CD4-positive, alpha-beta T cell treated with Interleukin-17A for 4 hours (primary cell): ENCODE measurements at regions not wholly inside any gene's neighbourhood (a gene's known extent, or its start where the extent isn't known, plus 50 kb on each side); places are given as distances from the start of the nearest gene placed in this dataset.
"Not testable (repeated sequence)": the region's sequence is repeated elsewhere in the genome, so short reads cannot be mapped to it uniquely, and the experiment has no call there.

Experiments
- DNase-seq: peaks from one replicate; pipeline ENCODE4 v3.0.0-alpha.2; 2020; ENCODE audit warnings: mixed read lengths

GRCh38 chr2:43068631-43069517, 157.5 kb downstream of the ZFP36L2 start:
- no peak for DNase-seq

DNA sequence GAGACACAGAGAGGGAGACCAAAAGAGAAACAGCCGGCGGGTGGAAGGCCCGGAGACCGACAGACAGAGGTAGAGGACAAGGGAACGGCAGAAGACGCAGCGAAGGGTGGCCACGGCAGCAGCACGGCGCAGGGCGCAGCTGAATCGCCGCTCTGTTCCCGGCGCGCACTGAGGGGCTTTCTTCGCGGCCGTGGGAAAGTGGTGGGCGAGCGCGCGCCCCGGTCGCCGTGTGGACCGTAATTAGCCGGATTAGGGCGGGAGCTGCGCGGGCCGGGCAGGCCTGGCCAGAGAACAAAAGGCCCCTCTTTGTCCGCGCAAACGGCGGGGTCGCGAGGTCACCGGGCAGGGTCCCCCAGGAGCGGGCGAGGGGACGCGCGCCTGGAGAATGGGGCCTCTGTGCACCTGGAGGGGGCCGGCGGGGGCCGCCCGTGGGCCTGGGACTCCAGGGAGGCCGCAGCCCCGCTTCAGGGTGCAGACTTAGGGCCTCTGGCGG, 158.3 kb downstream of the ZFP36L2 start:
- DNase-seq: no peak

DNA sequence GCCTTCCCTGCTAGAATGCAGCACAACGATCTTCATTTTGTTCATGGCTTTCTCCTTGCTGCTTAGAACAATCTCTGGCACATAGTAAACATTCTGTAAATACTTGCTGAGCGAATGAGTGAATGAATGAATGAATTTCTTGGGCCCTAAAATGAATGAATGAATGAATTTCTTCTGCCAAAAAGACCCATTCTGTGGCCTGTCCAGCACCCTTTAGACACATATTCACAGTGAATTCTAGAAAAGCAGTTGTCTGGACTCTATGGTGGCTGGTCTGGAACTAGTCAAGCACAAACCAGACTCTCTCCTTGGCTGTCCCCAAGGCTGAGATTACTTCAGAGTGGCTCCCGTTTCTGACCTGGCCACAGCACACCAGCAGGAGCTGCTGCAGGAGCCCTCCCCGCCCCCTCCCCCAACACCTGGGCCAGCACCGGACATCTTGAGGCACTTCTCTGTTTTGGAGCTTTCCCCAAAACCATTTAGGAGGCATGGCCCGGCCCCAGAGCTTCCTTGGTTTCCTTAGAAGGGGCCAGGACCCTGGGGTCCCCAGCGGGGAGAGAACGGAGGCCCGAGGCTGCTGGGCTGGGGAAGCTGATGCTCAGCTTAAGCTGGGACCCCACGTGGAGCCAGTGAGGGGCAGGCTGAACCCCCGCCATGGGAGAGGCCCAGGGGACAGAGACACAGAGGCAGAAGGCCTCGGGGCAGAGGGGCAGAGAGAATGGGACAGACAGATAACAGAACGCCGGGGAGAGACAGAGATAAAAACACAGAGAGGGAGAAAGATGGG, 159.0 kb downstream of the ZFP36L2 start:
- DNase-seq: no peak

DNA sequence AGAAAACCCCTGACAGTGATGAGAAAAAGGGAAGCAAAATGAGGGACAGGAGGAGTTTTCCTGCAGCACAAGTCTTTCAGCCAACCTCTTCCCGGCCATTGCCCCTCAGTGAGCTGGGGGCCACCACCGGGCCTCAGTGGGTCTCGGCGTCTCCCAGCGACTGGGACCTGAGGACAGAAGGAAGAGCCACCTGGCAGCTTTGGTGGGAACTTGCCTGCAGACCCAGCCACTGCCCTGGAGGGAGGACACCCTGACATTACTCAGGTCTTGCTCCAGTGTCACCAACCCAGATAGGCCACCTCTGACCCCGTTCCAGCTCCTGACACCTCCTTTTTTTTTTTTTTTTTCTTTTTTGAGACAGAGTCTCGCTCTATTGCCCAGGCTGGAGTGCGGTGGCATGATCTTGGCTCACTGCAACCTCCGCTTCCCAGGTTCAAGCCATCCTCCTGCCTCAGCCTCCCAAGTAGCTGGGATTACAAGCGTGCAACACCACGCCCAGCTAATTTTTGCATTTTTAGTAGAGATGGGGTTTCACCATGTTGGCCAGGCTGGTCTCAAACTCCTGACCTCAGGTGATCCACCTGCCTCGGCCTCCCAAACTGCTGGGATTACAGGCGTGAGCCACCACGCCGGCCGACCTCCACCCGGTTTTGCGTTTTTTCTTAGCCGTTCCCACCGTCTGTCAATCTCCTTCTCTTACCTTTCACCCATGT, 159.7 kb downstream of the ZFP36L2 start:
- DNase-seq: not testable (repeated sequence)

GRCh38 chr2:43065871-43066270, 160.5 kb downstream of the ZFP36L2 start:
- no peak for DNase-seq

DNA sequence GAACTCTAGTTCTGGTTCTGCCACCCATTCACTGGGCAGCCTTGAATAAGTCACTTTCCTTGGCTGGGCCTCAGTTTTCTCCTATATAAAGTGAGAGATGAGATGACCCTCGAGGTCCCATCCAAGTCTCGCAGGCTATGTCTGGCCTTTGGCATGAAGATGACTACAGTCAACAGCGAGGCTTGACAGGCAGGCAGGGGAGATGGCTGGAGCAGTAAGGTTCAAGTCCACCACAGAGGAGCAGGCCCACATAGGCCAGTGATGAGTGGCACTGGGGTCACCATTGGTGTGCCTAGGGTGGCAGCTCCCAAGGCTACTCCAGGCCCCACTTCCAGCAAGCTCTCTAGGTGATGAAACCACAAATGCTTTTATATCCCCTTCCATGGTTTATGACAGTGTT, 161.4 kb downstream of the ZFP36L2 start:
- no peak for DNase-seq

GRCh38 chr2:43063096-43063495, 163.3 kb downstream of the ZFP36L2 start:
- DNase-seq: not testable (repeated sequence)

- DNase-seq: no peak
Observed at GRCh38 chr2:43062058-43062457, 164.3 kb downstream of the ZFP36L2 start.

DNA sequence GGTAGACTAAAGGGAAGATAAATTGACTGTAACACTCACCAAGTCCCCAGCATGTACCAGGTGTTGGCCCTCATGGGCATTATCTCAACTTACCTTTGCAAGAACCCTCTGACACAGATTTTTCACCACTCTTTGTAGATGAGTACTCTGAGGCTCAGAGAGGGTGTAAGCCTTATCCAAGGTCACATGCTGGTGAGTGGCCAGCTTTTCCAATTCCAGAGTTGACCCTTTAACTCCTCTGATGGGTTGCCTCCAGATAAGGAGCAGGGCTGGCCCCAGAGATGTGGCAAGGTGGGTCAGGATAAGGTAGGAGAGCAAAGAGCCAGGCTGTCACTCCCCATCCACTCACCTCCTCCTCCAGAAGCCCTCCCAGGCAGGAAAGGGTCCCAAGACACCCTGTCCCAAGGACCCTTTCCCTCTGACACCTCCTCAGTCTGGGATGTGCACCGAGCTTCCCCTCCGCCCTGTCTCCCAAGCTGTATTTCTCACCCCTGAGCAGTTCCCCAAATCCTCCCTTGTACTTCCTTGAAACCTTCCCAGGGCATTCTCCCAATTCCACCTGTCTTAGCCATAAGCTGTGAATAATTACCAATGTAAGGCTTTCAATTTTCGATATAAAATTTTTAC, 165.9 kb downstream of the ZFP36L2 start:
- no peak for DNase-seq

- peak; percentile 76 for DNase-seq
Observed at GRCh38 chr2:43059183-43059897, 167.1 kb downstream of the ZFP36L2 start.

- DNase-seq: no peak
Observed at GRCh38 chr2:43058726-43059110, 167.7 kb downstream of the ZFP36L2 start.

DNA sequence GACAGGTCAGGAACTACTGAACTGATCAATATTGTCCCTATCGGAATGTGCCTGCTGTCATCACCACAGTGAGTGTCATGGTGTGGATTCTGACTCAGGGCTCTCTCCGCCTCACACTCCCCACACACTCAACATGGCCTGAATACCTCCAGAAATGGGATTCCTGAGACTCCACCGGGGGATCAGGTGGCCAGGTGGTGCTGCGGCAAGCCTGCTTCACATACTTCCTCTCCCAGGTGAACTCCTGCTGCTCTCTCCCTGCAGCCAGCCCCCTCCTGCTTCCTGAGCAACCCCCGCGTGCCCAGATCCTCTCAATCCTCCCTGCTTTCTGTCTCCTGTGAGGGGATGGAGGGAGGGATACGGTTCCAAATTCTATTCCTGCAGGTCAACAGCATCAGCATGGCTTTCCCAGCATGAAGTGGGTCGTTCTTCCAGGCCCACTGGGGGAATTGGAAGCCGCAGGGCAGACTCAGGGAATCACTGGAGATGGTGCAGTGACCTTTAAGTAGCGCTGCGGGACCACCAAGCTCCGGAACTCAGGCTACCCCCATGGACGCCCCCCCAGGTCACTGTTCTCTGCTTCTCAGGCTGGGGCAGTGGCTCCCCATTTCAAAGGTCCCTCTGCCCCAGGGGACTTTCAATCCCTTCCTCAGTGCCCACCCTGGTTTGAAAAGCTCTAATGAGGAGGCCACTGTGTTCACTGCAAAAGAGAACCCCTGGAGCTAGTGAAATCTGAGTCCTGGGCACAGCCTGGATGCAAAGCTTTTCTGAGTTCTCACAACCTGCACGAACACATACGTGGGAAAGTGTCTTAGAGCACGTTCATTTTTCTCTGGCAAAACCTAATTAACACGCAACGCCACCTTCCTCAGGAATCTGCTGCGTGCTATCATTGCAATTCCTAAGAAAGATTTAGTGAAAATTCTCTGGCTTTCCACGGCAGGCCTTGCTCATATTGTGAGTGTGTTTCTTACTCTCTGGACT, 168.4 kb downstream of the ZFP36L2 start:
- DNase-seq: no peak

DNA sequence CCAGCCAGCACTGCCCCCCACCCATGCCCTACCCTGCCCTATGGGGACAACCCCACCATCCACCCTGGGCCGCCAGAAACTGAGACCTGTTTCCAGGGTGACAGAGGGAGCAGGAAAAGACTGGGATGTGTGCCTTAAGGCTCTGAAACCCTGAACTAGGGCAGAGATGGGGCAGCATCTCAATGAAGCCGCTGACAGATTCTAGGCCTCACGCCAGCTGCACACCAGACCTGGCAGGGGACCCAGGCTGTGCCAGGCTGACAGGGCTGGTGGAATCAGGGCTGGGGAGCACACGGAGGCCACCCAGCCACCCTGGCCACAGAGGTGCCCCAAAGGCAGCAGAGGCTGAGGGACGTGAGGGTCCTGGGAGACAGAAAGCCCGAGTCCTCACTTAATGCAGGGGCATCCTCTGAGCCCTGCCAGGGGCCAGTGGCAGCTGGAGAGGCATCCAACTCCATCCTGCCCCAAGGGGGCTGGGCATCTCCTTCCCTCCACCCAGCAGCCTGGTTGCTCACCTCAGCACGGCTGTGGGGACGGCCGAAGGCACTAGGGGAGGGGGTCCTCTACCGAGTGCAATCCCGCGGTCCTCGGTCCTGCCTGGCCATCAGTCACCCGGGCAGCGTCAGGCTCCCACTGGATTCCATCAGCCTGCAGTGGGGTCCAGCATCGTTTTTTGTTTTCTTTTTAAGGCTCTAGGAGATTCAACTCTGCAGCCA, 169.2 kb downstream of the ZFP36L2 start:
- DNase-seq: no peak

GRCh38 chr2:43055985-43056384, 170.4 kb downstream of the ZFP36L2 start:
- DNase-seq: no peak

- no peak for DNase-seq
Observed at GRCh38 chr2:43055086-43055912, 171.1 kb downstream of the ZFP36L2 start.

DNA sequence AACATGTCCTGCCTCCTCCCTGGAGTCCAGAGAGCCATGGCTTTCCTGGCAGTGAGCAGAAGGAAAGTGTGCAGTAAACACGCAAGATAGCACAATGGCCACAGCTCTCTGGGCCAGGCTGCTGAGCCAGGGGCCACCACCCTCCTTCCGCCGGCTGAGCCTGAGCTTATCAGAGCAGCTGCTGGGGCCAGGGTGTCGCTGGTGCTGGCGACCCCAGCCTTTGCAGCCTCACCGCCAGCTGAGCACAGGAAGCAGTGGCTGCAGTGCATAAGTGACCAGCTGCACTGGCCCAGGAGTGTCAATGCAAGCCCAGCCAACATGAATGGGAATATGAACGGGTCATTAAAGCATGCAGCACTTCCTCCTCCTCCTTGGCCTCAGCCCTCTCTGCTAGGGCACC, 172.0 kb downstream of the ZFP36L2 start:
- no peak for DNase-seq

DNA sequence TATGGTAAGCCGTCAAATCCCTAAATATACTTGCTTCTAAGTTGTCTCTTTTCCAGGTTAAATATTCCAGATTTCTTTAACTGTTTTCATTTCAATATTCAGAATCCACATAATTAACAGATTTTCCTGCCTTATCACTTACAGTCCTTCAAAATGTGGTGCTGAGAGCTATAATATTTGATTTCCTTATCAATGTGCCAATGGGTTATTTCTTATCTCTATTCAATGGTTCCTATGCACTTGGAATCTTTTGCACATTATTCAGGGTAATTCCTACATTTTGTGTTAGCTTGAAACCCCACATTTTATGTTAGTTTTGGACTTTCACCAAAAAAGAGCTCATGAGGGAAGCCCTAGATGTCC, 173.5 kb downstream of the ZFP36L2 start:
- no peak for DNase-seq

DNA sequence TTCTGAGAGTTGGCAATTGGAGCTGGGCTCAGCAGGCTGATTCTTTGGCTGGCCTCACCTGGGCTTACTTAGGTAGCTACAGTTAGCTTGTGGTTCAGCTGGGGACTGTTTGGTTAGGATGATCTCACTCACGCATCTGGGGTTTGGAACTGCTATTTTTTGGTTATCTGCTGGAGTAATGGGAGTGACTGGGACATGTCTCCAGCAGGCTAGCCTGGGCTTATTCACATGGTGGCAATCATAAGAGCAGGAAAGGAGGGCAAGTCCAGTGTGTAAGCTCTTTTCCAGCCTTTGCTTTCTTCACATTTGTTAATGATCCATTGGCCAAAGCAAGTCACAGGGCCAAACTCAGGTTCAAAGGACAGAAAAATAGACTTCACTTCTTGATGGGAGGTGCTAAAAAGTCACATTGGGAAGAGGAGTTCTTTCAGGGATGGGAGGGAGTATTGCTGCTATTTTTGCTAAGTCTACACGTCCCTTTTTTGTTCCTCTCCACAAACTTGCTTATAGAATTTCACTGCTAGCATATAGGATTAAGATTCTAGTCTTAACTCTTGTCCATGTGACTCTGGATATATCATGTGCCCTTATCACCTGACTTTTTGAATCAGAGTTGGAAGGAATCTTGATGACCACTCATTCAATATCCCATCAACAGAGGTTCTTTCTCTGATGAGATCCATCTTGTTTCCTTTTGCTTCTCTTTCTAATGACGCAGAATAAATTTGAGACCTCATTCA, 174.0 kb downstream of the ZFP36L2 start:
- DNase-seq: no peak
